DMS79 treated with DMSO at 0.1 percent for 48 hours (cell line): ENCODE measurements at regions not wholly inside any gene's neighbourhood (a gene's known extent, or its start where the extent isn't known, plus 50 kb on each side); places are given as distances from the start of the nearest gene placed in this dataset.

ENCODE experiments used
- DNase-seq: peaks from one replicate; lab custom pipeline; 2025; lab: John Stamatoyannopoulos, UW

DNA sequence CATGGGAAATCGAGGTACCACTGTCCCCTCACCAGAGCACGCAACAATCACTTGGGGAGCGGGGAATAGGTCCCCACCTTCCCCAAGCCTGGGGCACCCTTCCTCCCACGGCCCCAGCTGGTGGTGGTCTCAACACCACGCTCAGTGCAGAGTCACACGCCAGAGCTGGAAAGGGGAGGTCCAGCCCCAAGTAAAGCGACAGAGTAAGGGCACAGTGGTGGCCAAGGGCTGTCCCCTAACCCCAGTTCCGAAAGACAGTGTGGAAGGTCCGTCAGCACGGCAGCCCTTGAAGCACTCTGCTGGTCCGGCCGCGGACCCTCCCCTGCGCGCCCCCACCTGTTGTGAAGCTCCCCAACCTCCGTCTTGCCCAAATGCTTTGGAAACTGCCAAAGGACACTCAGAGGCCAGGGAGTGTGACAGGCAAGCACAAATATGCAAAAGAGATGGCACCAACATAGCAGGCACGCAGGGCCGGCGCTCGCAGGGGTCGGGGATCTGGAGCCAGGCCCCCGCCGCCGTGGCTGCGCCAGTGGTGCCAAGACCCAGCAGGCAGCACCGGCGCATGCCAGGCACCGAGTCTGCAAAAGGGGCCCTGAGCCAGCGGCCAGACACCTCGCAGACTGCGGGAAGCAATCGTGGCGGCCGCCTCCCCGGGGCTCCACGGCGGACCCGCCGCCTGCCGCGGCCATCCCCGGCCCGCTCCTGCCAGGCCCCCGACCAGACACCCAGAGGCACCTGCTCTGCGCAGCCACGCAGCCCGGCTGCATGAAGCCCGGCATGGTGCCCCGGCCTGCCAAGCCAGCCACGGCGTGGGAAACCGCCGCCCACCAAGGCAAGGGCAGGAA is 51.6 kb upstream of the SRRM3 start:
- peak; percentile 3 for DNase-seq
